ENCODE measurements at regions not wholly inside any gene's neighbourhood (a gene's known extent, or its start where the extent isn't known, plus 50 kb on each side); places are given as distances from the start of the nearest gene placed in this dataset.

DNA sequence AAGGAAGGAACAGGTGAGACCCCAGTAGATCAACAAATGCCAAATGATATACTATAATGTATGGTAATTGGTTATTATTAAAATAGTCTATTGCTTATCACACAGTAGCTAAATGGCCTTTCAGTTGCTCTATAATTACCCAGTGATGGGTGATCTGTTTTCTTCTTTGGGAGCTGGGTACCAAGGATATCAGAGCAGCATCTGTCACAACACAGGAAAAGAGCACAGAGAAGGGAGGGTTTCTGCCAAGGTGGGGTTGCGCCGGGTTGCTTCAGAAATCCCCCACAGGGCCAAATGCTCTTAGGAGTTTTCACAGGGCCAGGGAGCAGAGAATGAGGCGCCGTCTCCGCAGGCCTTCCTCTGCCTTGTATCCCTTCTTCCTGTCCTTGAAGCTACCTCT, 469.4 kb downstream of the INSC start:
- Histone ChIP-seq H3K27ac (ENCODE audit: low read depth, low read length, poor library complexity, severe bottlenecking) (no peak overlapping the region), H3K4me1 (ENCODE audit: insufficient read depth, low read length, poor library complexity, severe bottlenecking) (peaks cover 8% of the 10 kb centered on the region), H3K36me3 (ENCODE audit: insufficient read depth, low read length, poor library complexity, severe bottlenecking) (no peaks in the 10 kb centered on the region), H3K9me3 (ENCODE audit: low read depth, low read length, poor library complexity, severe bottlenecking) (no peaks in the 10 kb centered on the region), H3K4me3 (ENCODE audit: low read depth, low read length, poor library complexity, severe bottlenecking) (no peak overlapping the region), H3K27me3 (replicated peaks; ENCODE audit: insufficient read depth, low read depth, low read length, poor library complexity) (no peaks in the 10 kb centered on the region)
- ChIA-PET POLR2A (ENCODE audit: low non-redundant PET) (interaction anchor here (0.6 kb wide), 1 partner anchor 393 kb away, joined by 4 read pairs; no protein-coding TSS in a partner anchor), CTCF (no interaction called here)
- DNase-seq (ENCODE audit: low spot score), result no peak
- TF ChIP-seq, protein P1, sequence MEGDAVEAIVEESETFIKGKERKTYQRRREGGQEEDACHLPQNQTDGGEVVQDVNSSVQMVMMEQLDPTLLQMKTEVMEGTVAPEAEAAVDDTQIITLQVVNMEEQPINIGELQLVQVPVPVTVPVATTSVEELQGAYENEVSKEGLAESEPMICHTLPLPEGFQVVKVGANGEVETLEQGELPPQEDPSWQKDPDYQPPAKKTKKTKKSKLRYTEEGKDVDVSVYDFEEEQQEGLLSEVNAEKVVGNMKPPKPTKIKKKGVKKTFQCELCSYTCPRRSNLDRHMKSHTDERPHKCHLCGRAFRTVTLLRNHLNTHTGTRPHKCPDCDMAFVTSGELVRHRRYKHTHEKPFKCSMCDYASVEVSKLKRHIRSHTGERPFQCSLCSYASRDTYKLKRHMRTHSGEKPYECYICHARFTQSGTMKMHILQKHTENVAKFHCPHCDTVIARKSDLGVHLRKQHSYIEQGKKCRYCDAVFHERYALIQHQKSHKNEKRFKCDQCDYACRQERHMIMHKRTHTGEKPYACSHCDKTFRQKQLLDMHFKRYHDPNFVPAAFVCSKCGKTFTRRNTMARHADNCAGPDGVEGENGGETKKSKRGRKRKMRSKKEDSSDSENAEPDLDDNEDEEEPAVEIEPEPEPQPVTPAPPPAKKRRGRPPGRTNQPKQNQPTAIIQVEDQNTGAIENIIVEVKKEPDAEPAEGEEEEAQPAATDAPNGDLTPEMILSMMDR (conservative IDR thresholded peaks at IDR 0.05; ENCODE audit: low read depth, low read length), result no peak
- no peak for TF ChIP-seq EZH2 (IDR thresholded peaks at IDR 0.05; ENCODE audit: borderline replicate concordance, low read depth, low read length, poor library complexity, severe bottlenecking)
- BruUV-seq (replicated peaks), result no TSS peak
- intact Hi-C loops (cut with micrococcal nuclease; ENCODE audit: unreplicated experiment), result no loop called here

DNA sequence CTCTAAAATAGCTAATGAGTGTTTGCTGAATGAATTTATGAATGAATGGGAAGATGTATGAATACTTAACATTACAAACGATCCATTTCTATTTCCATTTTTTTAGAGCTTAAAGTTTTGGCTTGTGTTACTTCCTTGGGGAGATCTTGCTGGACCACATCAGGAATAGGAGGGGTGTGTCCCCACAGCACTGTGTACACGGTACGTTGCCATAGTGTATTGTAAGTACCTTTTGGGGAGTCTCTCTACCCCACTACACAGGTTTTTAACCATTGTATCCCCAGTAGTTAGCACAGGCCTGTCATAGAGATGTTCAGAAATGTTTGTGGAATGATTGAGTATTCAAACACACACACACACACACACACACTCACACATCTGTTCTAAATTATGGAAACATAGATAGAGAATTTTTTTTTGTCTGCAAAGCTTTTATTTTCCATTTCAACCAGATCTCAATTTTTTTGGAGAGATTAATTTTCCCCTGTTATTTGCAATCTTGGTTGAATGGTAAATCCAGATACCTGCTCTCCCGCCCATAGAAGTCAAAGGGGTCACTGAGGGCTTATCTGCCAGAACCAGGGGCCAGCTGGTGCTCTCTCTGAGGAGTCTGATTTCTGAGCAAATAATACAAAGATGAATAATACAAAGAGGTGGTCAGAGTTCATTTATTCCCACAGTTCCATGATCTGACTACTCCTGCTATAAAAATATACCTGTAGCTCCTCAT, 471.0 kb downstream of the INSC start:
- Histone ChIP-seq H3K4me1 (ENCODE audit: insufficient read depth, low read length, poor library complexity, severe bottlenecking) (peaks cover 18% of the 10 kb centered on the region), H3K9me3 (ENCODE audit: low read depth, low read length, poor library complexity, severe bottlenecking) (no peaks in the 10 kb centered on the region), H3K27me3 (replicated peaks; ENCODE audit: insufficient read depth, low read depth, low read length, poor library complexity) (no peaks in the 10 kb centered on the region), H3K36me3 (ENCODE audit: insufficient read depth, low read length, poor library complexity, severe bottlenecking) (no peaks in the 10 kb centered on the region), H3K4me3 (ENCODE audit: low read depth, low read length, poor library complexity, severe bottlenecking) (no peak overlapping the region), H3K27ac (ENCODE audit: low read depth, low read length, poor library complexity, severe bottlenecking) (no peak overlapping the region)
- ChIA-PET POLR2A (ENCODE audit: low non-redundant PET) (no interaction called here), CTCF (no interaction called here)
- DNase-seq (ENCODE audit: low spot score), result no peak
- no TSS peak for BruUV-seq (replicated peaks)
- intact Hi-C loops (cut with micrococcal nuclease; ENCODE audit: unreplicated experiment), result no loop called here
- TF ChIP-seq EZH2 (IDR thresholded peaks at IDR 0.05; ENCODE audit: borderline replicate concordance, low read depth, low read length, poor library complexity, severe bottlenecking), result no peak
- TF ChIP-seq, protein P1 (conservative IDR thresholded peaks at IDR 0.05; ENCODE audit: low read depth, low read length), result no peak

DNA sequence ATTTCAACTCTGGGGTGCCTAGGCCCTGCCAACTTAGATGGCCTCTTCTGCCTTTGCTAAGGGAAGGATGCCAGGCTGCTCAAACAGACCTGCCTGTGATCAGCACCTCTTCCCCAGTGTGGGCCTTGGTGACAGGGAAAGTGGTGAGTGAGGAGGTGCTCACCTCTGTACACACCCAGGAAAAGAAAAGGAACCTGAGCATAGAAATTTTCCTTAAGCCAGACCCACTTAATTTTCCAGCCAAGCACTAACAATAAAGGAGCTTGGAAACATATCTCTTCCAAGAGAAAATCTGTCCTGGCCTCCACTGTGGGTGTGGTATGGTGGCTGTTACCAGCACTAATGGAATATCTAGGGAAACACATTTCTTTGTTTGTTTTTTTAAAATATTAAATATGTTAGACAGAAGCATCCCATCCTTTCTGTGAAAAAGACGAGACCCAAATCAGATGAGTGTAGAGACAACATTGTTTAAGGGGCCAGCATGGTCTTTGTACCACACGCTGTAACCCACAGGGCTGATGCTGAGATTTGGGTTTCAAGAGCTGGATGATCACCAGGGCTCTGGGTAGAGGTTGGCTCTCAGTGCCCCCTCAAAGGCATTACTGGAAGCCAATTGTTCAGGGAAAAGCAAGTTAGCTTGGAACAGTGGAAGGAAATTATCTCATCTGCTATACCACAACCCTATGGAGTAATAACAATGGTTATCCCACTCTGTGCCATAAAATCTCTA, 472.2 kb downstream of the INSC start:
- H3K36me3 ChIP-seq (ENCODE audit: insufficient read depth, low read length, poor library complexity, severe bottlenecking), result no peaks in the 10 kb centered on the region
- H3K9me3 ChIP-seq (ENCODE audit: low read depth, low read length, poor library complexity, severe bottlenecking), result no peaks in the 10 kb centered on the region
- ChIA-PET CTCF (no interaction called here), POLR2A (ENCODE audit: low non-redundant PET) (no interaction called here)
- no peak for DNase-seq (ENCODE audit: low spot score)
- peaks cover 18% of the 10 kb centered on the region for H3K4me1 ChIP-seq (ENCODE audit: insufficient read depth, low read length, poor library complexity, severe bottlenecking)
- no TSS peak for BruUV-seq (replicated peaks)
- H3K27me3 ChIP-seq (replicated peaks; ENCODE audit: insufficient read depth, low read depth, low read length, poor library complexity), result no peaks in the 10 kb centered on the region
- no peak overlapping the region for H3K27ac ChIP-seq (ENCODE audit: low read depth, low read length, poor library complexity, severe bottlenecking)
- H3K4me3 ChIP-seq (ENCODE audit: low read depth, low read length, poor library complexity, severe bottlenecking), result no peak overlapping the region
- TF ChIP-seq, protein P1 (conservative IDR thresholded peaks at IDR 0.05; ENCODE audit: low read depth, low read length), result no peak
- TF ChIP-seq EZH2 (IDR thresholded peaks at IDR 0.05; ENCODE audit: borderline replicate concordance, low read depth, low read length, poor library complexity, severe bottlenecking), result no peak
- intact Hi-C loops (cut with micrococcal nuclease; ENCODE audit: unreplicated experiment), result no loop called here
